Left lung (tissue), 4 donors: ENCODE measurements at regions not wholly inside any gene's neighbourhood (a gene's known extent, or its start where the extent isn't known, plus 50 kb on each side); places are given as distances from the start of the nearest gene placed in this dataset.

Experiments used
- ATAC-seq: fragments of 200-7000 bp; cut with Tn5 transposase; one replicate; pipeline ENCODE4 v1.9.1; 2020; ENCODE audit warnings: moderate library complexity
- DNase-seq, 4 donors: peaks; one replicate each; pipeline ENCODE4 v3.0.0-alpha.2; 2013 to 2020
- H3K27ac ChIP-seq, 2 donors: fragments of 200-600 bp; sonication (generic) in 1 of 2; one replicate each; pipeline versions ENCODE4 v1.5.0 to v1.8.0; 2020 to 2021
- H3K27me3 ChIP-seq, 2 donors: fragments of 200-600 bp; sonication (generic) in 1 of 2; one replicate each; pipeline versions ENCODE4 v1.5.0 to v1.8.0; 2020 to 2021
- H3K36me3 ChIP-seq, 2 donors: fragments of 200-600 bp; sonication (generic) in 1 of 2; one replicate each; pipeline versions ENCODE4 v1.5.0 to v1.8.0; 2020 to 2021
- H3K4me1 ChIP-seq, 2 donors: fragments of 200-600 bp; one replicate each; pipeline ENCODE4 v1.8.0; 2021
- H3K4me3 ChIP-seq, 2 donors: fragments of 200-600 bp; sonication (generic) in 1 of 2; one replicate each; pipeline versions ENCODE4 v1.5.0 to v1.8.0; 2020 to 2021; ENCODE audit warnings: mild to moderate bottlenecking in 1 of 2
- H3K9me3 ChIP-seq, 2 donors: fragments of 200-600 bp; sonication (generic) in 1 of 2; one replicate each; pipeline versions ENCODE4 v1.5.0 to v1.8.0; 2020 to 2021
- intact Hi-C, 2 donors: fragments of 100-400 bp; cut with DNase I; formaldehyde crosslinking; loops; one replicate each; pipeline versions ENCODE4 v1.11.2 to v1.14.2; 2022
- TF ChIP-seq, protein P1 (sequence below), 2 donors: fragments of 200-600 bp; sonication (generic) in 1 of 2; IDR thresholded peaks; one replicate each; pipeline versions ENCODE4 v1.5.0 to v1.8.0; 2021; ENCODE audit warnings: antibody characterized with exemption in 2 of 2
- donor health status: DM: no; HTN: yes; CAD: no.
- donor health status: DM: no; HTN: no; CAD: no.

- TF ChIP-seq, protein P1, sequence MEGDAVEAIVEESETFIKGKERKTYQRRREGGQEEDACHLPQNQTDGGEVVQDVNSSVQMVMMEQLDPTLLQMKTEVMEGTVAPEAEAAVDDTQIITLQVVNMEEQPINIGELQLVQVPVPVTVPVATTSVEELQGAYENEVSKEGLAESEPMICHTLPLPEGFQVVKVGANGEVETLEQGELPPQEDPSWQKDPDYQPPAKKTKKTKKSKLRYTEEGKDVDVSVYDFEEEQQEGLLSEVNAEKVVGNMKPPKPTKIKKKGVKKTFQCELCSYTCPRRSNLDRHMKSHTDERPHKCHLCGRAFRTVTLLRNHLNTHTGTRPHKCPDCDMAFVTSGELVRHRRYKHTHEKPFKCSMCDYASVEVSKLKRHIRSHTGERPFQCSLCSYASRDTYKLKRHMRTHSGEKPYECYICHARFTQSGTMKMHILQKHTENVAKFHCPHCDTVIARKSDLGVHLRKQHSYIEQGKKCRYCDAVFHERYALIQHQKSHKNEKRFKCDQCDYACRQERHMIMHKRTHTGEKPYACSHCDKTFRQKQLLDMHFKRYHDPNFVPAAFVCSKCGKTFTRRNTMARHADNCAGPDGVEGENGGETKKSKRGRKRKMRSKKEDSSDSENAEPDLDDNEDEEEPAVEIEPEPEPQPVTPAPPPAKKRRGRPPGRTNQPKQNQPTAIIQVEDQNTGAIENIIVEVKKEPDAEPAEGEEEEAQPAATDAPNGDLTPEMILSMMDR (IDR thresholded peaks at IDR 0.05) = no peak
Measured at GRCh38 chr1:30371179-30371788, 352.1 kb downstream of the MATN1 start.

GRCh38 chr1:30368651-30369240 is 354.6 kb downstream of the MATN1 start:
- intact Hi-C loops = no loop called here
- H3K4me3 ChIP-seq = no peak overlapping the region
- no peaks in the 10 kb centered on the region for H3K4me1 ChIP-seq
- no peaks in the 10 kb centered on the region for H3K36me3 ChIP-seq
- no peak overlapping the region for H3K27ac ChIP-seq
- no peak for DNase-seq
- ATAC-seq = no peak
- H3K9me3 ChIP-seq = no peaks in the 10 kb centered on the region
- H3K27me3 ChIP-seq = peaks cover 0 to 29% of the 10 kb centered on the region in 2 donors
- TF ChIP-seq, protein P1 (IDR thresholded peaks at IDR 0.05) = no peak

More at GRCh38 chr1:30371179-30371788, 352.1 kb downstream of the MATN1 start:
- ATAC-seq (no peak), DNase-seq (no peak)
- Histone ChIP-seq H3K4me3 (no peak overlapping the region), H3K4me1 (no peaks in the 10 kb centered on the region), H3K36me3 (no peaks in the 10 kb centered on the region), H3K27ac (no peak overlapping the region), H3K9me3 (no peaks in the 10 kb centered on the region), H3K27me3 (peaks cover 0 to 43% of the 10 kb centered on the region in 2 donors)
- intact Hi-C loops = no loop called here

- no peaks in the 10 kb centered on the region for H3K36me3 ChIP-seq
- H3K9me3 ChIP-seq = no peaks in the 10 kb centered on the region
- no peak overlapping the region for H3K4me3 ChIP-seq
- no peaks in the 10 kb centered on the region for H3K4me1 ChIP-seq
- TF ChIP-seq, protein P1 (IDR thresholded peaks at IDR 0.05) = no peak
- intact Hi-C loops = no loop called here
- DNase-seq (no peak), ATAC-seq (no peak)
- peaks cover 0 to 31% of the 10 kb centered on the region in 2 donors for H3K27me3 ChIP-seq
- no peak overlapping the region for H3K27ac ChIP-seq
Measured at GRCh38 chr1:30366911-30367310, 356.5 kb downstream of the MATN1 start.

GRCh38 chr1:30366199-30366598 is 357.2 kb downstream of the MATN1 start:
- H3K27ac ChIP-seq = no peak overlapping the region
- peaks cover 0 to 31% of the 10 kb centered on the region in 2 donors for H3K27me3 ChIP-seq
- H3K4me3 ChIP-seq = no peak overlapping the region
- TF ChIP-seq, protein P1 (IDR thresholded peaks at IDR 0.05) = no peak
- H3K36me3 ChIP-seq = no peaks in the 10 kb centered on the region
- ATAC-seq (no peak), DNase-seq (no peak)
- intact Hi-C loops = no loop called here
- H3K4me1 ChIP-seq = no peaks in the 10 kb centered on the region
- H3K9me3 ChIP-seq = no peaks in the 10 kb centered on the region

DNA sequence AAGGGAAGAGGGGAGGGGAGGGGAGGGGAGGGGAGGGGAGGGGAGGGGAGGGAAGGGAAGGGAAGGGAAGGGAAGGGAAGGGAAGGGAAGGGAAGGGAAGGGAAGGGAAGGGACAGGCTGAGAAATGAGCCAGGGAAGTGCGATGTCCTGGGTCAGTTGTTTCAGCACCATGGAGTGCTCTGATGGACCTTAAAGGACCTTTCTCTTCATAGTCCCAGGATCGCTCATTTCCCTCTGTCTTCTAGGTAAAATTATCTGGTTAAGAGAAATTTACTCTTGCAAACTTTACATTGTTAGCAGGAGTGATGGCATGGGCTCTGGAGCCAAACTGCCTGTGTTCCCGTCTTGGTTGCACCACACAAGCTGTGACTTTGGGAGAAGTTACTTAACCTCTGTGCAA is 357.8 kb downstream of the MATN1 start:
- H3K27ac ChIP-seq = no peak overlapping the region
- no peak overlapping the region for H3K4me3 ChIP-seq
- no peak for DNase-seq
- TF ChIP-seq, protein P1 (IDR thresholded peaks at IDR 0.05) = no peak
- intact Hi-C loops = no loop called here
- ATAC-seq = no peak
- peaks cover 0 to 31% of the 10 kb centered on the region in 2 donors for H3K27me3 ChIP-seq
- H3K4me1 ChIP-seq = no peaks in the 10 kb centered on the region
- H3K36me3 ChIP-seq = no peaks in the 10 kb centered on the region
- no peaks in the 10 kb centered on the region for H3K9me3 ChIP-seq
